SK-N-SH (cell line): ENCODE measurements at regions not wholly inside any gene's neighbourhood (a gene's known extent, or its start where the extent isn't known, plus 50 kb on each side); places are given as distances from the start of the nearest gene placed in this dataset.
"Not testable (repeated sequence)": the region's sequence is repeated elsewhere in the genome, so short reads cannot be mapped to it uniquely, and the experiment has no call there.

Source experiments
- CTCF ChIA-PET: fragments of 300-600, 350-600 bp; formaldehyde crosslinking; extraction: SDS; loops from one replicate; lab custom pipeline; 2021; lab: Yijun Ruan, JAX
- POLR2A ChIA-PET: fragments of 350-600 bp; sonication (Branson Sonifier 250); formaldehyde crosslinking; extraction: SDS; loops from one replicate; lab custom pipeline; 2020; ENCODE audit warnings: antibody characterized with exemption, inconsistent platforms; lab: Yijun Ruan, JAX
- DNase-seq: peaks from one replicate; pipeline ENCODE4 v3.0.0; 2012
- H2AFZ ChIP-seq: fragments of 200-600 bp; sonication (generic); 2 replicates; pipeline ENCODE4 v1.8.1; 2016; ENCODE audit warnings: antibody characterized with exemption, mild to moderate bottlenecking, low read depth
- H3F3A ChIP-seq: fragments of 200-600 bp; sonication (generic); replicated peaks from 2 replicates; pipeline ENCODE3; 2016; ENCODE audit warnings: antibody characterized with exemption, mild to moderate bottlenecking; ENCODE audit not compliant: insufficient read depth
- H3K27ac ChIP-seq, 2 experiments: fragments of 200-500 bp in 1 of 2; fragments of 200-600 bp in 1 of 2; sonication (Bioruptor generic) in 1 of 2; sonication (generic), shearing (Covaris generic) in 1 of 2; 2 replicates each; pipeline versions ENCODE4 v1.5.1 to v1.6.1; 2014 to 2016; ENCODE audit warnings: low read depth in 2 of 2, inconsistent platforms in 1 of 2, low read length in 1 of 2, mild to moderate bottlenecking in 1 of 2, mixed read lengths in 1 of 2
- H3K27me3 ChIP-seq: fragments of 200-600 bp; sonication (generic), shearing (Covaris generic); 2 replicates; pipeline ENCODE4 v1.6.1; 2016; ENCODE audit warnings: mixed run types; ENCODE audit not compliant: insufficient read depth
- H3K36me3 ChIP-seq, 2 experiments: fragments of 200-500 bp in 1 of 2; fragments of 200-600 bp in 1 of 2; sonication (Bioruptor generic) in 1 of 2; sonication (generic) in 1 of 2; replicated peaks in 1 of 2; 2 replicates each; pipeline versions ENCODE3 to v1.5.1; 2014 to 2016; ENCODE audit warnings: low read length in 1 of 2, mild to moderate bottlenecking in 1 of 2; ENCODE audit not compliant: insufficient read depth in 2 of 2, control insufficient read depth in 1 of 2
- H3K4me1 ChIP-seq, 2 experiments: fragments of 200-500 bp in 1 of 2; fragments of 200-600 bp in 1 of 2; sonication (Bioruptor generic) in 1 of 2; sonication (generic), shearing (Covaris generic) in 1 of 2; 2 replicates each; pipeline versions ENCODE4 v1.5.1 to v1.6.1; 2014 to 2016; ENCODE audit warnings: low read depth in 1 of 2, low read length in 1 of 2, mixed run types in 1 of 2; ENCODE audit not compliant: insufficient read depth in 2 of 2, control insufficient read depth in 1 of 2
- H3K4me2 ChIP-seq: fragments of 200-600 bp; sonication (generic), shearing (Covaris generic); 2 replicates; pipeline ENCODE4 v1.6.1; 2017; ENCODE audit warnings: mixed run types
- H3K4me3 ChIP-seq, 2 experiments: fragments of 200-500 bp in 1 of 2; fragments of 200-600 bp in 1 of 2; sonication (Bioruptor generic) in 1 of 2; sonication (generic), shearing (Covaris generic) in 1 of 2; 2 replicates each; pipeline versions ENCODE4 v1.5.1 to v1.8.1; 2014 to 2016; ENCODE audit warnings: low read depth in 2 of 2, inconsistent platforms in 1 of 2, low read length in 1 of 2, mild to moderate bottlenecking in 1 of 2, mixed read lengths in 1 of 2, moderate library complexity in 1 of 2
- H3K79me2 ChIP-seq: fragments of 200-600 bp; sonication (generic); 2 replicates; pipeline ENCODE4 v1.8.1; 2017; ENCODE audit warnings: mild to moderate bottlenecking; ENCODE audit not compliant: insufficient read depth
- H3K9ac ChIP-seq: fragments of 200-600 bp; sonication (generic); 2 replicates; pipeline ENCODE4 v1.6.1; 2017; ENCODE audit warnings: mixed run types
- H3K9me2 ChIP-seq: fragments of 200-600 bp; sonication (generic); 2 replicates; pipeline ENCODE4 v1.6.1; 2017; ENCODE audit warnings: mixed run types
- H3K9me3 ChIP-seq: fragments of 200-600 bp; sonication (generic); 2 replicates; pipeline ENCODE4 v1.6.1; 2017; ENCODE audit warnings: mixed run types, mild to moderate bottlenecking, moderate library complexity
- H4K20me1 ChIP-seq: fragments of 200-600 bp; sonication (generic); 2 replicates; pipeline ENCODE4 v1.6.1; 2017; ENCODE audit warnings: mild to moderate bottlenecking, mixed run types; ENCODE audit not compliant: insufficient read depth
- CHD2 ChIP-seq: fragments of 150-350 bp; IDR thresholded peaks from 2 replicates; pipeline ENCODE4 v1.6.1; 2018; ENCODE audit warnings: low read length; ENCODE audit not compliant: partially characterized antibody
- ELF1 ChIP-seq: IDR thresholded peaks from 2 replicates; pipeline ENCODE4 v1.4.0; 2012
- EP300 ChIP-seq, 2 experiments: IDR thresholded peaks; 2 replicates each; pipeline versions ENCODE4 v1.4.0 to v1.6.1; 2012; ENCODE audit warnings: borderline replicate concordance in 1 of 2, low read depth in 1 of 2, low read length in 1 of 2
- FOSL2 ChIP-seq: IDR thresholded peaks from 2 replicates; pipeline ENCODE4 v1.4.0; 2012; ENCODE audit warnings: low read depth, mild to moderate bottlenecking, moderate library complexity, borderline replicate concordance
- FOXJ3 ChIP-seq: sonication (generic); formaldehyde crosslinking; IDR thresholded peaks from 2 replicates; pipeline ENCODE4 v1.5.1; 2020; ENCODE audit warnings: mild to moderate bottlenecking, missing genetic modification reagents
- GATA2 ChIP-seq: sonication (generic); formaldehyde crosslinking; IDR thresholded peaks from 2 replicates; pipeline ENCODE4 v1.5.0; 2020; ENCODE audit warnings: mild to moderate bottlenecking, missing genetic modification reagents
- JUND ChIP-seq: IDR thresholded peaks from 2 replicates; pipeline ENCODE4 v1.4.0; 2012
- MEF2A ChIP-seq: IDR thresholded peaks from 2 replicates; pipeline ENCODE4 v1.4.0; 2012; ENCODE audit warnings: low read depth, borderline replicate concordance
- MXI1 ChIP-seq: IDR thresholded peaks from 2 replicates; pipeline ENCODE4 v1.6.1; 2012; ENCODE audit warnings: mild to moderate bottlenecking, low read depth, low read length, improper control_type of control experiment
- NFIC ChIP-seq: IDR thresholded peaks from 2 replicates; pipeline ENCODE4 v1.4.0; 2012; ENCODE audit warnings: borderline replicate concordance
- POLR2AphosphoS5 ChIP-seq: IDR thresholded peaks from 2 replicates; pipeline ENCODE4 v1.6.1; 2012; ENCODE audit warnings: low read depth, low read length
- RAD21 ChIP-seq: IDR thresholded peaks from 2 replicates; pipeline ENCODE4 v1.6.1; 2012; ENCODE audit warnings: mild to moderate bottlenecking, low read length
- RCOR1 ChIP-seq: fragments of 150-350 bp; IDR thresholded peaks from 2 replicates; pipeline ENCODE4 v1.6.1; 2017; ENCODE audit warnings: antibody characterized with exemption, low read length
- RXRA ChIP-seq: IDR thresholded peaks from 2 replicates; pipeline ENCODE4 v1.4.0; 2012; ENCODE audit warnings: low read depth, mild to moderate bottlenecking, borderline replicate concordance
- SMC3 ChIP-seq: IDR thresholded peaks from 2 replicates; pipeline ENCODE4 v1.6.1; 2012; ENCODE audit warnings: low read depth, low read length, improper control_type of control experiment
- ZBTB33 ChIP-seq: IDR thresholded peaks from 2 replicates; pipeline ENCODE4 v1.4.0; 2012; ENCODE audit warnings: low read depth, borderline replicate concordance
- WGBS: methylation state at CpG from one replicate; pipeline ENCODE4 v1.1.6; 2017; ENCODE audit warnings: low lambda C conversion rate; 5-methylcytosine and 5-hydroxymethylcytosine counted together

GRCh38 chr2:38243186-38243880, 133.7 kb downstream of the ATL2 start:
- H2AFZ ChIP-seq: no peak overlapping the region
- H3K4me2 ChIP-seq: no peak overlapping the region
- H3K79me2 ChIP-seq: no peaks in the 10 kb centered on the region; the same call in 1 of the 2 replicates
- no peaks in the 10 kb centered on the region for H3K9me2 ChIP-seq
- no peaks in the 10 kb centered on the region for H3F3A ChIP-seq
- H4K20me1 ChIP-seq: no peaks in the 10 kb centered on the region
- H3K36me3 ChIP-seq: no peaks in the 10 kb centered on the region
- no peak overlapping the region for H3K4me3 ChIP-seq
- WGBS: 75% methylated on average over 3 of the region's 3 CpGs
- POLR2A ChIA-PET: no interaction called here
- CTCF ChIA-PET: interaction anchor here (0.8 to 1.3 kb wide), 4 partner anchors 8 to 847 kb away, joined by 3 to 4 read pairs (median 3); no protein-coding TSS in a partner anchor
- no peaks in the 10 kb centered on the region for H3K9me3 ChIP-seq
- peaks cover 0 to 17% of the 10 kb centered on the region in 2 experiments; a peak in 2 of 4 replicates for H3K4me1 ChIP-seq
- H3K9ac ChIP-seq: no peak overlapping the region
- H3K27ac ChIP-seq: no peak overlapping the region
- TF ChIP-seq FOXJ3 (CRISPR knock-in tag): no peak
- TF ChIP-seq GATA2 (CRISPR knock-in tag): no peak
- no peak for TF ChIP-seq JUND
- no peak for TF ChIP-seq EP300 (IDR thresholded peaks at IDR 0.05; ENCODE audit: borderline replicate concordance in 1 of 2, low read depth in 1 of 2, low read length in 1 of 2)
- TF ChIP-seq SMC3: no peak
- no peak for TF ChIP-seq POLR2AphosphoS5
- DNase-seq: no peak
- no peaks in the 10 kb centered on the region for H3K27me3 ChIP-seq

- no peaks in the 10 kb centered on the region for H3K9me3 ChIP-seq
- H3K27ac ChIP-seq: no peak overlapping the region
- no peak overlapping the region for H3K4me2 ChIP-seq
- no peak for DNase-seq
- ChIA-PET POLR2A (no interaction called here), CTCF (interaction anchor here (1.2 kb wide), 1 partner anchor 162 kb away, joined by 6 read pairs; no protein-coding TSS in a partner anchor)
- no peak overlapping the region for H3K4me3 ChIP-seq
- no peaks in the 10 kb centered on the region for H3F3A ChIP-seq
- 93% methylated on average over 10 of the region's 10 CpGs for WGBS
- no peaks in the 10 kb centered on the region for H4K20me1 ChIP-seq
- H2AFZ ChIP-seq: no peak overlapping the region
- TF ChIP-seq ELF1 (no peak), ZBTB33 (no peak), CHD2 (no peak), NFIC (no peak), RCOR1 (no peak), SMC3 (no peak), GATA2 (CRISPR knock-in tag) (no peak), JUND (no peak), RAD21 (no peak), MEF2A (no peak), MXI1 (no peak), RXRA (no peak), FOSL2 (no peak), FOXJ3 (CRISPR knock-in tag) (no peak)
- H3K9me2 ChIP-seq: no peaks in the 10 kb centered on the region
- H3K27me3 ChIP-seq: no peaks in the 10 kb centered on the region; the same call in 1 of the 2 replicates
- H3K9ac ChIP-seq: no peak overlapping the region
- H3K79me2 ChIP-seq: no peaks in the 10 kb centered on the region; the same call in 1 of the 2 replicates
- peaks cover 0 to 2% of the 10 kb centered on the region in 2 experiments; a peak in 2 of 4 replicates for H3K4me1 ChIP-seq
- no peaks in the 10 kb centered on the region for H3K36me3 ChIP-seq
Measured at GRCh38 chr2:38239452-38239851, 137.6 kb downstream of the ATL2 start.

GRCh38 chr2:38238705-38239104, 138.4 kb downstream of the ATL2 start:
- ChIA-PET POLR2A (interaction anchor here (0.6 kb wide), 1 partner anchor 645 kb away, joined by 3 read pairs; no protein-coding TSS in a partner anchor), CTCF (interaction anchor here (0.7 kb wide), 1 partner anchor 9 kb away, joined by 3 read pairs; no protein-coding TSS in a partner anchor)
- not testable (repeated sequence) for H3K79me2 ChIP-seq, H3K27ac ChIP-seq, H3K36me3 ChIP-seq, H4K20me1 ChIP-seq, DNase-seq, H3F3A ChIP-seq, H3K9ac ChIP-seq, H3K27me3 ChIP-seq, H3K4me2 ChIP-seq, H2AFZ ChIP-seq, H3K9me2 ChIP-seq, H3K4me1 ChIP-seq, H3K9me3 ChIP-seq, H3K4me3 ChIP-seq
- 74% methylated on average over 5 of the region's 5 CpGs for WGBS
